ENCODE measurements at regions not wholly inside any gene's neighbourhood (a gene's known extent, or its start where the extent isn't known, plus 50 kb on each side); places are given as distances from the start of the nearest gene placed in this dataset.

DNA sequence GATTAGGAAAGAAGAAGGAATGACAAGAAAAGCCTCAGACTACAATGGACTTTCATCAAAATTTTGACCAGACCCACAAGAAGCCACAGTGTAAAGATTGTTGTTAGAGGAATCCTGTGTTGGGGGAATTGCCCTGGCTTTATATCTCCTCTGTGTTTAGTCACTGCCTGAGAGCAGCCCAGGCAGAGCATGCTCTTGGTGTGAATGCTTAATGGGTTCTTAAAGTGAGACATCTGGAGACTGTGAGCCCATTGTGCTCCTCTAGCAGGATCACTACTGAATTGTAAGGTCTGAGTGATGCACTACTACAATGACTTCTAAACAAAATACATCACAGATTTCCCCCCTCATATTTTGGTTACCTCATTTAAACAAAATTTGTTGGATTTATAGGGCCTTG is 1860.5 kb upstream of the ADGRL3 start:
- Histone ChIP-seq H3K27me3 (ENCODE audit: control insufficient read depth in 2 of 2, insufficient read depth in 2 of 2, low read length in 2 of 2) (no peaks in the 10 kb centered on the region), H3K27ac (ENCODE audit: insufficient read depth, low read depth, low read length) (no peak overlapping the region), H3K79me2 (ENCODE audit: control insufficient read depth, insufficient read depth, low read length) (no peaks in the 10 kb centered on the region), H3K36me3 (ENCODE audit: control insufficient read depth in 2 of 2, extremely low read depth in 1 of 2, insufficient read depth in 2 of 2, low read length in 2 of 2) (no peaks in the 10 kb centered on the region), H2AFZ (ENCODE audit: low read depth, low read length) (no peak overlapping the region), H3K4me1 (ENCODE audit: control insufficient read depth, extremely low read depth, insufficient read depth, low read length) (no peaks in the 10 kb centered on the region), H3K4me3 (replicated peaks in 1 of 3; ENCODE audit: insufficient read depth in 1 of 3, low read depth in 1 of 3, low read length in 3 of 3) (no peak overlapping the region), H3K9me1 (replicated peaks; ENCODE audit: control insufficient read depth, extremely low read depth, insufficient read depth, low read length) (no peaks in the 10 kb centered on the region), H3K9me3 (replicated peaks; ENCODE audit: control insufficient read depth, insufficient read depth, low read length) (no peaks in the 10 kb centered on the region), H3K4me2 (ENCODE audit: insufficient read depth, low read length) (no peak overlapping the region), H4K20me1 (replicated peaks; ENCODE audit: control insufficient read depth, extremely low read depth, insufficient read depth, low read length) (no peaks in the 10 kb centered on the region), H3K9ac (replicated peaks; ENCODE audit: extremely low read depth, insufficient read depth, low read length) (no peak overlapping the region)
- TF ChIP-seq POLR2A (IDR thresholded peaks at IDR 0.05; ENCODE audit: low read depth, low read length): no peak
- no peak for TF ChIP-seq EZH2 (IDR thresholded peaks at IDR 0.05; ENCODE audit: borderline replicate concordance, low read depth, low read length, severe bottlenecking)
- TF ChIP-seq, protein P1, sequence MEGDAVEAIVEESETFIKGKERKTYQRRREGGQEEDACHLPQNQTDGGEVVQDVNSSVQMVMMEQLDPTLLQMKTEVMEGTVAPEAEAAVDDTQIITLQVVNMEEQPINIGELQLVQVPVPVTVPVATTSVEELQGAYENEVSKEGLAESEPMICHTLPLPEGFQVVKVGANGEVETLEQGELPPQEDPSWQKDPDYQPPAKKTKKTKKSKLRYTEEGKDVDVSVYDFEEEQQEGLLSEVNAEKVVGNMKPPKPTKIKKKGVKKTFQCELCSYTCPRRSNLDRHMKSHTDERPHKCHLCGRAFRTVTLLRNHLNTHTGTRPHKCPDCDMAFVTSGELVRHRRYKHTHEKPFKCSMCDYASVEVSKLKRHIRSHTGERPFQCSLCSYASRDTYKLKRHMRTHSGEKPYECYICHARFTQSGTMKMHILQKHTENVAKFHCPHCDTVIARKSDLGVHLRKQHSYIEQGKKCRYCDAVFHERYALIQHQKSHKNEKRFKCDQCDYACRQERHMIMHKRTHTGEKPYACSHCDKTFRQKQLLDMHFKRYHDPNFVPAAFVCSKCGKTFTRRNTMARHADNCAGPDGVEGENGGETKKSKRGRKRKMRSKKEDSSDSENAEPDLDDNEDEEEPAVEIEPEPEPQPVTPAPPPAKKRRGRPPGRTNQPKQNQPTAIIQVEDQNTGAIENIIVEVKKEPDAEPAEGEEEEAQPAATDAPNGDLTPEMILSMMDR (IDR thresholded peaks at IDR 0.05; ENCODE audit: extremely low read depth in 1 of 2, insufficient read depth in 1 of 2, low read depth in 1 of 2, low read length in 2 of 2): no peak
- TF ChIP-seq, protein P2, sequence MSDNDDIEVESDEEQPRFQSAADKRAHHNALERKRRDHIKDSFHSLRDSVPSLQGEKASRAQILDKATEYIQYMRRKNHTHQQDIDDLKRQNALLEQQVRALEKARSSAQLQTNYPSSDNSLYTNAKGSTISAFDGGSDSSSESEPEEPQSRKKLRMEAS (IDR thresholded peaks at IDR 0.05; ENCODE audit: insufficient read depth, insufficient read length): no peak
- TF ChIP-seq JUN (IDR thresholded peaks at IDR 0.05; ENCODE audit: borderline replicate concordance, insufficient read depth, insufficient read length, low read depth): no peak
- no peak for TF ChIP-seq GATA2 (IDR thresholded peaks at IDR 0.05; ENCODE audit: insufficient read depth, insufficient read length, low read depth, low read length)
- TF ChIP-seq MYC (IDR thresholded peaks at IDR 0.05; ENCODE audit: low read depth, low read length): no peak
- TF ChIP-seq FOS (IDR thresholded peaks at IDR 0.05; ENCODE audit: borderline replicate concordance, insufficient read depth, low read length): no peak
- TF ChIP-seq POLR2AphosphoS5 (IDR thresholded peaks at IDR 0.05; ENCODE audit: insufficient read depth, low read depth, low read length): no peak
- no TSS peak for BruUV-seq (replicated peaks)
- CTCF ChIA-PET: no interaction called here
- POLR2A ChIA-PET: no interaction called here
- no peak for DNase-seq (ENCODE audit: low read depth, low spot score)
- dilution Hi-C loops (cut with MboI; ENCODE audit: extremely low pct_ligation_motif_present, low sequenced_read_pairs): no loop called here
- FAIRE-seq: no peak
- intact Hi-C loops (cut with micrococcal nuclease): no loop called here
